WERI-Rb-1 (cell line): ENCODE measurements at regions not wholly inside any gene's neighbourhood (a gene's known extent, or its start where the extent isn't known, plus 50 kb on each side); places are given as distances from the start of the nearest gene placed in this dataset.

Experiments
- DNase-seq: peaks from one replicate; pipeline ENCODE4 v3.0.0-alpha.2; 2020
- H3K27ac ChIP-seq: fragments of 250-450 bp; sonication (Bioruptor Pico); 2 replicates; pipeline ENCODE4 v1.5.1; 2020; ENCODE audit warnings: mild to moderate bottlenecking, moderate library complexity
- H3K27me3 ChIP-seq: fragments of 250-450 bp; sonication (Bioruptor Pico); 2 replicates; pipeline ENCODE4 v1.5.1; 2021; ENCODE audit warnings: mild to moderate bottlenecking, low read depth, moderate library complexity; ENCODE audit not compliant: insufficient read depth, severe bottlenecking
- H3K36me3 ChIP-seq: fragments of 250-450 bp; sonication (Bioruptor Pico); 2 replicates; pipeline ENCODE4 v1.5.1; 2020; ENCODE audit warnings: mild to moderate bottlenecking, moderate library complexity
- H3K4me3 ChIP-seq: 2 replicates; pipeline ENCODE4 v1.5.1; 2011; ENCODE audit warnings: low read depth, mild to moderate bottlenecking, control low read depth, low read length
- H3K9me3 ChIP-seq: fragments of 250-450 bp; sonication (Bioruptor Pico); 2 replicates; pipeline ENCODE4 v1.5.1; 2021; ENCODE audit warnings: mild to moderate bottlenecking, moderate library complexity; ENCODE audit not compliant: severe bottlenecking
- TF ChIP-seq, protein P1 (sequence below): IDR thresholded peaks from 2 replicates; pipeline ENCODE4 v1.5.1; 2011; ENCODE audit warnings: low read depth, mild to moderate bottlenecking, control low read depth, inconsistent platforms, low read length

DNA sequence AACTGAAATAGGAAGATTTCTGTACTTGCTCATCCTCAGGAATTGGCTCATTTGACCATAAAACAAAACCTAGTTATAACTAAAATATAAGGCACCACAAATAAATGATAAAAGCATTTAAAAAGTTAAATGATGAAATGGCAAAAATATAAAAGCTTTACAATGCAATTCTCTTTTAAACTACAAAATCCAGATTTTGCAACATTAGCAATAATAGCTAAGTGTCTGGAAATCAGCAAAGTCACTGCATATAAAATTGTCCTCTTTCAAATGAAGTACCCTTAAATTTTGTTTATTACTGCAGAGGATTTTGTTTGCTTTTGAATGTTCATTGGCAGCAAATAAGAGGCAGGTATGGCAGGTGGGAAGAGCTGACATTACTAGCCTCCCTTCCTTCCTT lies 270.4 kb upstream of the RSPO3 start:
- Histone ChIP-seq H3K27ac (no peak overlapping the region), H3K9me3 (no peaks in the 10 kb centered on the region), H3K36me3 (no peaks in the 10 kb centered on the region), H3K27me3 (no peaks in the 10 kb centered on the region), H3K4me3 (no peak overlapping the region)
- no peak for DNase-seq
- TF ChIP-seq, protein P1, sequence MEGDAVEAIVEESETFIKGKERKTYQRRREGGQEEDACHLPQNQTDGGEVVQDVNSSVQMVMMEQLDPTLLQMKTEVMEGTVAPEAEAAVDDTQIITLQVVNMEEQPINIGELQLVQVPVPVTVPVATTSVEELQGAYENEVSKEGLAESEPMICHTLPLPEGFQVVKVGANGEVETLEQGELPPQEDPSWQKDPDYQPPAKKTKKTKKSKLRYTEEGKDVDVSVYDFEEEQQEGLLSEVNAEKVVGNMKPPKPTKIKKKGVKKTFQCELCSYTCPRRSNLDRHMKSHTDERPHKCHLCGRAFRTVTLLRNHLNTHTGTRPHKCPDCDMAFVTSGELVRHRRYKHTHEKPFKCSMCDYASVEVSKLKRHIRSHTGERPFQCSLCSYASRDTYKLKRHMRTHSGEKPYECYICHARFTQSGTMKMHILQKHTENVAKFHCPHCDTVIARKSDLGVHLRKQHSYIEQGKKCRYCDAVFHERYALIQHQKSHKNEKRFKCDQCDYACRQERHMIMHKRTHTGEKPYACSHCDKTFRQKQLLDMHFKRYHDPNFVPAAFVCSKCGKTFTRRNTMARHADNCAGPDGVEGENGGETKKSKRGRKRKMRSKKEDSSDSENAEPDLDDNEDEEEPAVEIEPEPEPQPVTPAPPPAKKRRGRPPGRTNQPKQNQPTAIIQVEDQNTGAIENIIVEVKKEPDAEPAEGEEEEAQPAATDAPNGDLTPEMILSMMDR: no peak

DNA sequence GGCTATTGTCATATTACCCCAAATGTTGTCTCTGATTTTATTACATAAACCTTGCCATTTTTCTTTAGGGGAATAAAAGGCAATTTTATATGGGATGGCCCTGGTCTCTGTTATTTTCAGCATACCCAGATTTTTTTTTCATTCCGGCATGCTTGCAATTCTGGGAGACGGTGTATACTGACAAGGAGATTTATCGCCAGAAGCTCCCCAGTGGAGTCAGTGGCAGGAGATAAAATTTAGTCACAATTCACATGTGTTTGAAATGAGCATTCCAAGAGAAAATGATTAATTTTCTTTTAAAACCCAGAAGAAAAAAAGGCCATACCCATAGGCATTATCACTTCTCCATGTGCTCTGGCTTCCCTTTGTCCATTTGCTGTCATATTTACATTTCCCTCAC lies 250.8 kb upstream of the RSPO3 start:
- Histone ChIP-seq H3K4me3 (no peak overlapping the region), H3K27me3 (no peaks in the 10 kb centered on the region), H3K9me3 (no peaks in the 10 kb centered on the region), H3K27ac (no peak overlapping the region), H3K36me3 (no peaks in the 10 kb centered on the region)
- DNase-seq: no peak
- TF ChIP-seq, protein P1: no peak

DNA sequence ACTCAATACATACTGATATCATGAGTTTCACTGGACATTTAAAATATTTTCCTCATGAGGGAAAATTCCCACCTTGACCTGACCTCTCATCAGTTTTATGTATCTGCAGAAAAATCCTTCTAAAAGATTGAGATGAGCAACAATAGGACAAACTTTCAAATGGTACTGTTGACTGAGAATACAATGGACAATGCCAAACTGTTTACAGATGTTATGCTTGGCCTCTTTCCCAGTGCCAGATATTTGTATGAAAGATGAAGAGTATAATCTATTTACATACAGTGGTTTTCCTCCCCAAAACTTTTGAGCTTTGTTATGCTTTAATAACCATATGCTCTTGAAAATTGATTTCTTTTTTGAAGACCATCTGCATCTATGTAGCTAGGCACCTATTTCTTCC lies 245.1 kb upstream of the RSPO3 start:
- Histone ChIP-seq H3K27ac (no peak overlapping the region), H3K9me3 (no peaks in the 10 kb centered on the region), H3K27me3 (no peaks in the 10 kb centered on the region), H3K4me3 (no peak overlapping the region), H3K36me3 (no peaks in the 10 kb centered on the region)
- TF ChIP-seq, protein P1: no peak
- no peak for DNase-seq

DNA sequence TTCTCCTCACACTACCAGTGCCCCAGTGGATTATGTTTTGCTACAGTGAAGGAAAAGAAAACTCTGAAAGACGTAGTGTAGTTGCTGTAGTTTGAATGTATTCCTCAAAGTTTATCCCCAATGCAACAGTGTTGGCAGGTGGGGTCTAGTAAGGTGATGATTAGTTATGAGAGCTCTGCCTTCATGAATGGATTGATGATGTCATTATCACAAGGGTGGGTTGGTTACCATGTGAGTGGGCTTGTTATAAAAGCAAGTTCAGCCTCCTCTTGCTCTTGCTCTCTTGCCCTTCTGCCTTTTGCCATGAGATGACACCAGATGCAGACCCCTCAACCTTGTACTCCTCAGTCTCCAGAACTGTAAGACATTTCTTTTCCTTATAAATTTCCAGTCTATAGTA lies 244.7 kb upstream of the RSPO3 start:
- Histone ChIP-seq H3K36me3 (no peaks in the 10 kb centered on the region), H3K4me3 (no peak overlapping the region), H3K9me3 (no peaks in the 10 kb centered on the region), H3K27ac (no peak overlapping the region), H3K27me3 (no peaks in the 10 kb centered on the region)
- TF ChIP-seq, protein P1: no peak
- DNase-seq: no peak

DNA sequence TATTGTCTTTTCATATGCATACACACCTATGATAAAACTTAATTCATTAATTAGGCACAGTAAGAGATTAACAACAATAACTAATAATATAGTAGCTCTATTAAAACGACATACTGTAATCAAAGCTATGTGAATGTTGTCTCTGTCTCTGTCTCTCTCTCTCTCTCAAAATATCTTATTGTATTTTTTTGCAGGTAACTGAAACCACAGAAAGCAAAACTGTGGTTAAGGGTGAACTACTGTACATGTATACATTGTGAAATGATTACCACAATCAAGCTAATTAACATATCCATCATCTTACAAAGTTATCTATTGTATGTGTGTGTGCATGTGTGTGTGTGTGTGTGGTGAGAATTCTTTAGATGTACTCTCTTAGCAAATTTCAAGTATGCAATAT lies 242.0 kb upstream of the RSPO3 start:
- H3K9me3 ChIP-seq: no peaks in the 10 kb centered on the region
- TF ChIP-seq, protein P1: no peak
- H3K27me3 ChIP-seq: no peaks in the 10 kb centered on the region
- no peak overlapping the region for H3K4me3 ChIP-seq
- DNase-seq: no peak
- H3K36me3 ChIP-seq: no peaks in the 10 kb centered on the region
- H3K27ac ChIP-seq: no peak overlapping the region

DNA sequence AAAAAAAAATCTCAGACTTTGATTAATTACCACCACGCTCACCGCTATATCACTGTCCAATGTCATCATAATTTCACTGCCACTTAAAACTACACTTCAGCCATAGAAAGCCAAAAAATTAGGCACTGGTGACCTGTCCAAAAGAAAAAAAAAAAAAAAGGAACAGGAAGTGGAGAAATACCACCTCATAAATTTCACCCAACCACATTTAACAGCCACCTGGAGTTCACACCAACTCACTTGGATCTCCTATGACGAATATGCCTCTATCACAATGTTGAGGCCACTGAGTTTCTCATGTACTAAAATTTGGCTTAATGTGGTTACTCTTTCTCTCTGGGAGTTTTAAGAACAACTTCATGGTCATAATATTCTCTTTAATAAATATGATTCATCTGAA lies 237.5 kb upstream of the RSPO3 start:
- no peak overlapping the region for H3K27ac ChIP-seq
- H3K9me3 ChIP-seq: no peaks in the 10 kb centered on the region
- no peak overlapping the region for H3K4me3 ChIP-seq
- TF ChIP-seq, protein P1: no peak
- no peak for DNase-seq
- H3K36me3 ChIP-seq: no peaks in the 10 kb centered on the region
- no peaks in the 10 kb centered on the region for H3K27me3 ChIP-seq
